HG02852 (cell line): ENCODE measurements at regions not wholly inside any gene's neighbourhood (a gene's known extent, or its start where the extent isn't known, plus 50 kb on each side); places are given as distances from the start of the nearest gene placed in this dataset.

Experiments
- ATAC-seq: cut with Tn5 transposase; IDR thresholded peaks from one replicate; pipeline ENCODE4 v1.9.1; 2021; ENCODE audit warnings: mild to moderate bottlenecking, moderate library complexity; ENCODE audit not compliant: unreplicated experiment

DNA sequence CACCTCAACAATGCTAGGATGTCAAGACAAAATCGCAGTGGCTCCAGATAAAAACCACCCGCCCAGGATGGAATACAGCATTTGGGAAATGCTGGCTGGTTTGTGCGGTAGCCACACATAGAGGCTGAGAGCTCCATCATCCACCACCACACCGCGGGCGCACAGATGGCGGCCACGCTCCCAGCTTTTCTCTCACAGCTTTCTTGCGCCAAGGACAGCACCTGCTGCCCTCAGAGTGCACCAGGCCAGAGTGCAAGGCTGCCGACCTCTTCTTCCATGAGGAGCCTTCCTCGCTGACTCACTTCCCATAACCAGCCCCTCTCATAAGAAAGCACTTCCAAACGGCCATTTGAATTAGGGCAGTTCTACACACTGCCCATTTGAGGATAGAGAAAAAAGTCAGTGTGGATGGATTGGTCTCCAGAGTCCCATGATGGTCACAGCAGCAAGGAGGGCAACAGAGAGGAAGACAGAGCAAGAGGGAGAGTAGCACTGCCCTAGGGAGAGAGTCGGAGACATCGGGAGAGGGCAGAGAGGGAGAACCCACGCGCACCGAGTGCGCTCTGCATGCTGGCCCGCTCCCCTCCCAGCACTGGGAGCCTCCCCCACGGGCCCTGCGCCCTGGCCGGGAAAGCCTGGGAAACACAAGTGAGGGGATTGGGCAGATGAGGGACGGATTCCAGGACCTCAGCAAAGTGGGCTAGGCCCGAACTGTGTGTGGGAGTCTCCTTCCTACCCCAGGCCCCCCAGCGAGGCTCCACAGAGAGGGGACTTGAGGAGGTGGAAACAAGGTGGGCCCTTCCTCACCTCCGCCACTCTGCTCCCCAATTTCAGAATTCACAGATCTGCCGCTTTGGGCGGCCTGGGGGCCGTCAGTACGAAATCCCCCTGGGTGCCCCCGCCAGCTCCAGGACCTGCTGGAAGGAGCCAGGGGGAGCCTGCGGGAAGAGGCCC is 156.9 kb downstream of the USP12 start:
- no peak for ATAC-seq

DNA sequence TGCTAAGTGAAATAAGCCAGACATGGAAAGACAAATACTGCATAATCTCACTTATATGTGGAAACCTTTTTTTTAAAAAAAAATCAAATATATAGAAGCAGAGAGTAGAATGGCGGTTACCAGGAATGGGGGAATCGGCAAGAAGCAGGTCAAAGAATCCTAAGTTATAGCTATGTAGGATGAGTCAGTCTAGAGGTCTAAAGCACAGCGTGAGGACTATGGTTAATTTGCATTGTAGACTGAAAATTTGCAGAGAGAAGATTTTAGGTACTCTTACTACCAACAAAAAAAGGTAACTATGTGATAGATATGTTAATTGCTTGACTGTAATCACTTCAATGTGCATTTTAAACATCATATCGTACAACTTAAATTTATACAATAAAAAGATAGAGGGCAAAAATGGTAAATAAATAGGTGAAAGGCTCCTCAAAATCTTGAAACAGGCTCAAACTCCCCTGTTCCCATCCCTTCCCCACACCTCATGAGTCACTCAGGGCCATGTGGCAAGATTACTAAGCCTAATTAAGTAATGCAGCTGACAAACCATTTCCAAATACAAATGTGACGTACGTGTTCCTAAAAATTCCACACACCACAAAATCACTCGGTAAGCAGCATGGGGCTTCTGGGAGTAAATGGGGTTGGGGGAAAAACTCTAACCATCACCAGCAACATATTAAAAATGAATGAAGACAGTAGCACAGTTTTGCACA is 159.0 kb downstream of the USP12 start:
- ATAC-seq, result no peak

- ATAC-seq, result no peak
Observed at GRCh38 chr13:27011661-27012060, 159.9 kb downstream of the USP12 start.

- no peak for ATAC-seq
Observed at GRCh38 chr13:27008733-27009132, 162.9 kb downstream of the USP12 start.

DNA sequence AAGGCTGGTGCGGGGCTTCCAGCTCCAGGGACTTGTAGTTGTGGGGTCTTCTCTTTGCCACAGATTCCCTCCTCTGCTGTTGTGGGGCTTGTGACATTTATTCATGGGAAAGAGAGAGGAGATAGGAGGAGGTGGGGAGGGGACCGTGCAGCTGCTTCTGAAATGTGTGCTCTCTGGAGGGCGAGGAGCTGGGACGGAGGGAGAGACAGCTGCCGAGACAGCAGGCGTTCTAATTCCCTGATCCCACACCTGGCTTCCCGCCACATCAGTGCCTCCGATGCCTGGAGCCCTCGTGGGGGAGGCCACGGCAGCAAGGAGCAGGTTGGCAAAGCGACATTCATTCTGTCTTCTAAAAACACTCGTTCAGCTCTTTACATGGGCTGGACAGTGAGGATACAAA is 164.4 kb downstream of the USP12 start:
- no peak for ATAC-seq

DNA sequence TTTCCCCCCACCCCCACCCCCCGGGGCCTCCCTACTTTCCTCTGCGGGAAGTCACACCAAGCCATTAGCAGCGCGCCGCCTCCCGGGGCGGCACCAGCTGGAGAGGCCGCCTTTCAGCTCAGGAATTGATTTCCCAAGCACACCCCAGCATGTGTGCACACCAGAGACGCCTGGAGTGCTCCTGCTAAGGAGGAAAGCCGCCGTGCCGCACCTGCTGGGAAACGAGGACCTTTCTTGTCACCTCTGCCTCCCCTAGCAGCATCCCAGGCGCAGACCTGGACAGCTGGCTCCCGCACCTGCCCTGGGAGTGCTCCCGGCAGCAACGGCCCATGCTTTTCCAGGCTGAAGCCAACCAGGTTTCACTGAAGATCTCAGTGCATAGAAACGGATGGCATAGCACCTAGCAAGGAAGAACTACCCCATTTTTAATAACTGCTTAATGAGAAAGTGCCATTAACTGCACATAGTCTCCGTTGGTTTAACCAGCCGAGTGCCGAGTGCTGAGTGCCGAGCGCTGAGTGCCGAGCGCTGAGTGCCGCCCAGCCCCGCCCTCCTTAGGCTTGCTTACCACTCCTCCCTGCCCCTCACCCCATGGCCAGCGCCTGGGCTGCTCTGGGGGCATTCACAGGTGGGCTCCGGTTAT is 165.0 kb downstream of the USP12 start:
- no peak for ATAC-seq

- ATAC-seq, result no peak
Observed at GRCh38 chr13:27005976-27006518, 165.6 kb downstream of the USP12 start.

DNA sequence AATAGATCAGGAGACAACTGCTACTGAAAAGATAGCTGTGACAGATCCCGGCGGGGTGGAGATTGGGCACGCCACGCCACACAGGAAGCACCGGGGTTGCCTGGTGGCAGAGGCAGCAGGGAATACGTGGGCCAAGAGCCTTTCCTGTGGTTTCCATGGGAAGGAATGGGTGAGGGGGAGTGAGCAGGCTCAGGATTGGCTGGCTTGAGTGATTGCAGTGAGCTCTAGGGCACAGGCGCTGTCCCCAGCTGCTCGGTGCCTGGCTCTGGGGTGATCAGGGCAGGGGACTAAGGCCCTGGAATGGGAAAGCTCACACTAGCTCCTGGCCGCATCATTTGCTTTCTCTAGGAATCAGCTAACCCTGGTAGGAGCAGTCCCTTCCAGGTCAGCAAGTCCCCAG is 166.1 kb downstream of the USP12 start:
- no peak for ATAC-seq

- ATAC-seq, result no peak
Observed at GRCh38 chr13:27004866-27005265, 166.7 kb downstream of the USP12 start.

GRCh38 chr13:27004326-27004725 is 167.3 kb downstream of the USP12 start:
- ATAC-seq, result no peak

- ATAC-seq, result no peak
Observed at GRCh38 chr13:27001705-27002104, 169.9 kb downstream of the USP12 start.

DNA sequence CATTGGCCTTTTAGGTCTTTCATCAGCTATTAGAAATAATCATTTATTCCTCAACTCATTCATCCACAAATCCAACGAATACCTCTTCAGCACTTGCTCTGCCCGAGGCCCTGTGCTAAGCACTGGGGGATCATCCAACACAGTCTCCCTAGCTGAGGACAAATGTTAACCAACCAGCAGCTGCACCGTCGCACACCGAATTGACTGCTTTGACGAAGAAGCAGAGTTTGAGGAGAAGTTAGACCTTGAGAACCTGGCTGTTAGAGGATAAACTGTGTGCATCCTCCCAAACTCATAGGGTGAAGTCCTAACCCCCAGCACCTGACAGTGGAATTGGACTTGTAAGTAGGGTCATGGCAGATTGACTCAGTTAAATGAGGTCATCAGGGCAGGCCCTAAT is 170.9 kb downstream of the USP12 start:
- no peak for ATAC-seq

- ATAC-seq, result no peak
Observed at GRCh38 chr13:26999499-26999898, 172.1 kb downstream of the USP12 start.

GRCh38 chr13:26998292-26998691 is 173.3 kb downstream of the USP12 start:
- no peak for ATAC-seq

DNA sequence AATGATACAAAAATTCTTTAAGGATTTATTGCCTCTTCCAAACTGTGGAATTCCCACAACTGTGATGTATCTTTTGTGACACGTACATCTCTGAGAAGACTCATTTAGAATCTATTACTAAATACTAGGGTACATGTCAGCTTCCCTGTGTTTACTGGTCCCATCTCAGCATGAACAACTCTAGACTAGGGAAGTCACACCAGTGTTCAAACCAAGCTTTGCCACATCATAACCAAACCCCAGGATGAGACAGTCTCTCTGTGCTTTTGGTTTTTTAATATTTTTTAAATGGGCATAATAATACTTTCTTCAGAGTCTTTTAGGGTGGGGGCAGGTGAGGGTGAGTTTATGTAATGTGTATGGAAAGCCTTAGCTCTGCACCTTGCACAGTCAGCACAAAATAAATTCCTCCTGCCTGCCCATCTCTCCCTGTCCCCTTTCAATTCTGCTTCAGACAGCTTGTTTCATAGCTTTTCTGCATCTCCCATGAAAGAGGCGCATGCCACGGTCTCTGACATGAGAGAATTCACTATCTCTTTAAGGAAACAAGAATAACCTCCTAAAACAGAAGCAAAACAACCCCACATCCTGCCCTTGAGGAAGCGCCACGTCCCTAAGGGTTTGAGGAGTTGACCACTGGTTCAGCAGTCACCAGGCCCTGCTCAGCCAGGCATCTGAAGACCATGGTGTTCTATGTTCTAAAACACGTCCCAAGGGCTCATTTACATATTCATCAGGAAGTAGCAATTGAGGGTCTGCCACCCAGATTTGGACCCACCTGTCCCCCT is 174.5 kb downstream of the USP12 start:
- peak; percentile 82 for ATAC-seq

- no peak for ATAC-seq
Observed at GRCh38 chr13:26995159-26995558, 176.5 kb downstream of the USP12 start.

DNA sequence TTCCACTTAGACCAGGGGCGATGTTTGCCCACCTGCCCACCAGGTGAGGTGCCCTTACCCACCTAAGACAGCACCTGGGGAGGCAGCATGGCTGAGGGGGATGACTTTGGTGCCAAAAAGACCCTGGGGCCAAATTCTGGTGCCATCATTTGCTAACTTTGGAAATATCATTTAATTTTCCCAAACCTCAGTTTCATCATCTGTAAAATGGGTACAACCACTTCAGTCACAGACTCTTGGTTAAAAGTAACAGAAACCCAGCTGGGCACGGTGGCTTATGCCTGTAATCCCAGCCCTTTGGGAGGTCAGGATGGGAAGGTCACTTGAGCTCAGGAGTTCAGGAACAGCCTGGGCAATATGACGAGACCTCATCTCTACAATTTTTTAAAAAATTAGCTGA is 177.8 kb downstream of the USP12 start:
- ATAC-seq, result no peak

DNA sequence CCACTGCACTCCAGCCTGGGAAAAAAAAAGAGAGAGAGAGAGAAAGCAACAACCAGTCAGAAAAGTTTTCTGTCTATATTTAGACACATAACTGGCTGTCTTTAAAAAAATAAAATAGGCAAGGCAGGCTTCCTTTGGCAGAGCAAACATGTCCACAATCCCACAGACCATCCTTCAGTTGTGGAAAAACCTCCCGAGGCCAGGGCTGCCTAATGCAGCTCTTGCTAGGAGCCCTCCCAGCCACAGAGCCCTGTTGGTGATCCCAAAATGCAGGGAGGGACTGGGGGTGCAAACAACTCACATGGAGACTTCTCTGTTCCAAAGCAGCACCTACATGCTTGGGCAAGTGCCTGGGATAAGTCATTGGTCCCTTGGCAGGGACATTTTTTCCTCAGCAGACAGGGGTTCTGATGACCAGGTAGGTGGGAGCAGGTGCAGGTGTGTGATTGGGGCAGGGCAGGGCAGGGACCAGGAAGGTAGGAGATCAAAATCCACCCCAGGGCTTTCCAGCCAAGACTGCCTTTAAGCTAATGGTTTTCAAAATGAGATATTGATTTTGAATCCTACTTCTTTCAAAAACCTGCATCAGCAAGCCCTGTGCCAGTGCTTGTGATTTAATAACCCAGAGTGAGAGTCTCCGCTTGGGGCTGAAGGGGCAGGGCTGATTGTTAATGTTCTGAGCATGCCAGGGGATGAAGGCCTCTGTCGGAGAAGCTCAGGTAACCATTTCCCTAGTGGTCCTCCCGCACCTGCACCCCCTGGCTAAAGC is 178.5 kb downstream of the USP12 start:
- no peak for ATAC-seq

- no peak for ATAC-seq
Observed at GRCh38 chr13:26991508-26992181, 180.0 kb downstream of the USP12 start.
